ENCODE measurements at regions not wholly inside any gene's neighbourhood (a gene's known extent, or its start where the extent isn't known, plus 50 kb on each side); places are given as distances from the start of the nearest gene placed in this dataset.

- Mint-ChIP-seq H3K27me3 (ENCODE audit: low read depth) (peaks cover 1% of the 10 kb centered on the region; the same call in 1 of the 2 replicates), H3K27ac (no peak overlapping the region), H3K4me1 (no peaks in the 10 kb centered on the region), H3K36me3 (ENCODE audit: insufficient read depth in 1 of 3, low read depth in 3 of 3) (peaks cover 0 to 5% (median 0%) of the 10 kb centered on the region in 3 experiments; a peak in 3 of 7 replicates), H3K9me3 (peaks cover 0 to 5% of the 10 kb centered on the region in 2 experiments; a peak in 2 of 5 replicates), H3K4me3 (no peak overlapping the region)
- H2AK5ac ChIP-seq (ENCODE audit: insufficient read length, low read length) = no peak overlapping the region
- H2BK15ac ChIP-seq (ENCODE audit: low read depth, low read length) = no peak overlapping the region
- no peak overlapping the region for H3K4ac ChIP-seq (ENCODE audit: low read depth, low read length)
- H2BK12ac ChIP-seq (ENCODE audit: insufficient read length, low read depth, low read length) = no peak overlapping the region
- no peak overlapping the region for H2BK20ac ChIP-seq (ENCODE audit: low read depth, low read length, poor library complexity, severe bottlenecking)
- no peaks in the 10 kb centered on the region for H4K20me1 ChIP-seq (ENCODE audit: control insufficient read depth, insufficient read depth, insufficient read length)
- no peak overlapping the region for H2BK5ac ChIP-seq (ENCODE audit: insufficient read length, low read length)
- no peak overlapping the region for H4K91ac ChIP-seq (ENCODE audit: insufficient read length, low read depth, low read length)
- no peak overlapping the region for H3K18ac ChIP-seq (ENCODE audit: insufficient read length, low read depth, low read length)
- no peaks in the 10 kb centered on the region for H3K79me2 ChIP-seq (ENCODE audit: insufficient read depth, low read length)
- H3K9me3 ChIP-seq (ENCODE audit: control insufficient read depth, low read depth, low read length) = no peaks in the 10 kb centered on the region
- no peak overlapping the region for H3K27ac ChIP-seq (ENCODE audit: insufficient read length, low read depth, low read length)
- no CpG with 5 or more reads among the region's 1 CpG for WGBS (ENCODE audit: extremely low coverage, insufficient read length, low lambda C conversion rate)
- no peak overlapping the region for H3K56ac ChIP-seq (ENCODE audit: insufficient read length, low read depth, low read length)
- H3K9ac ChIP-seq (ENCODE audit: extremely low read depth, insufficient read length, low read length) = no peak overlapping the region
- H3T11ph ChIP-seq (ENCODE audit: low read length) = no peak overlapping the region
- H3K23me2 ChIP-seq (ENCODE audit: insufficient read length, low read depth, low read length, poor library complexity, severe bottlenecking) = no peaks in the 10 kb centered on the region
- no peak overlapping the region for H3K23ac ChIP-seq (ENCODE audit: insufficient read length, low read depth, low read length)
- no peak overlapping the region for H2BK120ac ChIP-seq (ENCODE audit: low read depth, low read length, poor library complexity, severe bottlenecking)
- no peak overlapping the region for H3K14ac ChIP-seq (ENCODE audit: insufficient read depth, low read length)
- H4K8ac ChIP-seq (replicated peaks; ENCODE audit: insufficient read length, low read depth, low read length) = no peak overlapping the region
- H2AFZ ChIP-seq (ENCODE audit: low read length) = no peak overlapping the region
- no peak for DNase-seq
- no peaks in the 10 kb centered on the region for H3K27me3 ChIP-seq (ENCODE audit: insufficient read depth, low read length)
- H3K4me1 ChIP-seq (ENCODE audit: insufficient read depth, low read length) = no peaks in the 10 kb centered on the region
- TF ChIP-seq CTCF (conservative IDR thresholded peaks at IDR 0.05) = no peak
- H4K5ac ChIP-seq (ENCODE audit: insufficient read length, low read depth, low read length) = no peak overlapping the region
- H3K4me2 ChIP-seq (ENCODE audit: insufficient read depth, insufficient read length, low read length) = no peak overlapping the region
- H3K79me1 ChIP-seq (ENCODE audit: insufficient read depth, low read depth, low read length, poor library complexity, severe bottlenecking) = no peaks in the 10 kb centered on the region
Observed at GRCh38 chr7:136783934-136784333, 84.5 kb upstream of the CHRM2 start.
